Epithelial cell of proximal tubule (primary cell): ENCODE measurements at regions not wholly inside any gene's neighbourhood (a gene's known extent, or its start where the extent isn't known, plus 50 kb on each side); places are given as distances from the start of the nearest gene placed in this dataset.
"Not testable (repeated sequence)": the region's sequence is repeated elsewhere in the genome, so short reads cannot be mapped to it uniquely, and the experiment has no call there.

ENCODE experiments used
- DNase-seq: peaks from one replicate; pipeline ENCODE4 v3.0.0-alpha.2; 2011; ENCODE audit warnings: low read depth
- H3K4me3 ChIP-seq: 2 replicates; pipeline ENCODE4 v1.5.1; 2011; ENCODE audit warnings: low read depth, mild to moderate bottlenecking, low read length
- CTCF ChIP-seq: conservative IDR thresholded peaks from 2 replicates; pipeline ENCODE4 v1.5.1; 2012; ENCODE audit warnings: low read depth, mild to moderate bottlenecking, low read length

GRCh38 chr6:125380474-125380873, 78.7 kb upstream of the HDDC2 start:
- no peak overlapping the region for H3K4me3 ChIP-seq
- TF ChIP-seq CTCF: no peak
- no peak for DNase-seq

- not testable (repeated sequence) for DNase-seq
These were observed 84.6 kb upstream of the HDDC2 start for GRCh38 chr6:125386337-125386736.

GRCh38 chr6:125392682-125393081, 90.9 kb upstream of the HDDC2 start:
- no peak for TF ChIP-seq CTCF

More at GRCh38 chr6:125386337-125386736, 84.6 kb upstream of the HDDC2 start:
- not testable (repeated sequence) for H3K4me3 ChIP-seq

GRCh38 chr6:125393449-125393858, 91.7 kb upstream of the HDDC2 start:
- TF ChIP-seq CTCF: no peak
- H3K4me3 ChIP-seq: no peak overlapping the region
- DNase-seq: no peak

More at GRCh38 chr6:125392682-125393081, 90.9 kb upstream of the HDDC2 start:
- DNase-seq: no peak
- no peak overlapping the region for H3K4me3 ChIP-seq

- no peak for TF ChIP-seq CTCF
- DNase-seq: no peak
- no peak overlapping the region for H3K4me3 ChIP-seq
These were observed 105.0 kb upstream of the HDDC2 start for GRCh38 chr6:125406741-125407140.

- no peak overlapping the region for H3K4me3 ChIP-seq
- no peak for DNase-seq
- TF ChIP-seq CTCF: no peak
These were observed 112.7 kb upstream of the HDDC2 start for GRCh38 chr6:125414507-125414906.

- TF ChIP-seq CTCF: no peak
- no peak overlapping the region for H3K4me3 ChIP-seq
- DNase-seq: no peak
These were observed 114.1 kb upstream of the HDDC2 start for GRCh38 chr6:125415913-125416312.

GRCh38 chr6:125421836-125422235, 120.1 kb upstream of the HDDC2 start:
- no peak overlapping the region for H3K4me3 ChIP-seq
- DNase-seq: no peak
- TF ChIP-seq CTCF: no peak
